ENCODE measurements at regions not wholly inside any gene's neighbourhood (a gene's known extent, or its start where the extent isn't known, plus 50 kb on each side); places are given as distances from the start of the nearest gene placed in this dataset.
"Not testable (repeated sequence)": the region's sequence is repeated elsewhere in the genome, so short reads cannot be mapped to it uniquely, and the experiment has no call there.

DNA sequence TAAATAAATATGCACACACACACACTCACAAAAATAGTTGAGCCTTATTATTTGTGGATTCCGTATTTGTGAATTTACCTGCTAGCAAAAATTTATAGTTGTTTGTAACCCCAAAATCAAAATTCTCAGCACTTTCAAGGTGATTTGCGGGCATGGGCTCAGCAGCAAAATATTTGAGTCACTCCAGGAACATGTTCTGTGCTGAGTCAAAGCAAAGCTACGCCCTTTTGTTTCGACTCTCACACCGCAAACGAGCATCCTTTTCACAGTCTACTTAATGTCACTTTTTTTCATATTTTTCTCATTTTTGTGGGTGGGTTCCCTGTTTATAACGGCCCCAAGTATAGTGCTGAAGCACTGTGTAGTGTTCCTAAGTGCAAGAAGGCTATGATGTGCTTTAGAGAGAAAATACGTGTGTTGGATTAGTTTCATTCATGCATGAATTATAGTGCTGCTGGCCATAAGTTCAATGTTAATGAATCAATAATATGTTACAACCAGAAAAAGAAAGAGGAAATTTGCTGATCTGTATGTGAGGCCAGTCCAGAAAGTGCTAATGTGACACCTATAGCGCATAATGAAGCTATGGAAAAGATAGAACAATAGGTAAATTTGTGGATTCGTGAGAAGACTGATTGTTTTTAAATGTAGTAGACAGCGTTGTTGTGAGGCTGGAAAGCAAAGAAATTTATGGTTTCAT lies 723.2 kb upstream of the AGA start:
- peak; percentile 17 for DNase-seq (ENCODE audit: low read depth)

DNA sequence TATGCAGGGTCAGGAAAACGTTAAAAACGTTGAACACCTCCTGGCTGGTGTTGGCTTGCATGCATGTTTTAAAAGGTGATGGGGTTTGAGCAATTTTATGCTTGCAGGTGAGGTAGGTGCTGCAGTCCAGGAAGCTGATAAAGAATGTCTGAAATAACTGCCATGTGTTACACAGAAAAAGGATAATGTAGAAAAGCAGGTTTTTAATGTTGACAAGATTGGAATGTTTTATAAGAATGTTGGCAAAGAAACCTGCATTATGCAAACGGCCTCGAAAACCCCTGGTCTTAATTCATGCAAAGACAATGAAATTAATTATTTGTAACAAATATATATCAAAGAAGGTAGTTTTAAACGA lies 723.7 kb upstream of the AGA start:
- DNase-seq (ENCODE audit: low read depth) = no peak

DNA sequence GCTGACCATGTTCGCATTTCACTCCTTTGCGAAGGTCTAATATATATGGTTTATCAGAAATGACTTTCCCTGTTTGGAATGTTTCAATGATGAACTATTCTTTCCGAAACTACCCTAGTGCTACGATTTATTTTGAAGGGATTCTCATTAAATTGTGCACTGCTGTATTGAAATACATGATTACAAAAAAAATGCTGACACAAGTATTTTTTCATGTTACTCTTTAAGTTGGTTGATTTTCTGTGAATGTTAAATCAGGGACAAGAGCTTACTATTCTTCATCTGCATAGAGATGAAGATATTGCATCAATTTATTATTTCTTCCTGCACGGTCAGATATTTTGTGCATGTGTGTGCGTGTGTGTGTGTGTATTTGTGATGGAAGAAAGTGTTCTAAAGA lies 731.5 kb upstream of the AGA start:
- no peak for DNase-seq (ENCODE audit: low read depth)

DNA sequence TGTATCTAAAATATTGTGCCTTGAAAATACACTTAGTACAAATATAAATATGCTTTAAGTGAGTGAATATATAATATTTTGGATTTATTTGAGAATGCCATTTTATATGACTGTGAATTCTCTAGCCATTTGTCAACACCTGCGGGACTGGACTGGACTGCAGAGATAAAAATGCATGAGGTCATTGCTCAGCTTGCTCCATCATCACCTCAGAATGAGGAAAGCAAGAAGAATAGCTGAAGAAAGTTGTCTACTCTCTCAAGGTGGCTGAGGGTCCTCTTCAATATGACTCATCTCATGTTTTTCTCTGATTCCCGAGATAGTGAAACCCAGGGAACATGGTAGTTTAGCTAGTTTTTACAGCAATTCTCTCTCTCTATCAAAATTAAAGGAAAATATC lies 732.5 kb upstream of the AGA start:
- DNase-seq (ENCODE audit: low read depth) = peak; percentile 34

DNA sequence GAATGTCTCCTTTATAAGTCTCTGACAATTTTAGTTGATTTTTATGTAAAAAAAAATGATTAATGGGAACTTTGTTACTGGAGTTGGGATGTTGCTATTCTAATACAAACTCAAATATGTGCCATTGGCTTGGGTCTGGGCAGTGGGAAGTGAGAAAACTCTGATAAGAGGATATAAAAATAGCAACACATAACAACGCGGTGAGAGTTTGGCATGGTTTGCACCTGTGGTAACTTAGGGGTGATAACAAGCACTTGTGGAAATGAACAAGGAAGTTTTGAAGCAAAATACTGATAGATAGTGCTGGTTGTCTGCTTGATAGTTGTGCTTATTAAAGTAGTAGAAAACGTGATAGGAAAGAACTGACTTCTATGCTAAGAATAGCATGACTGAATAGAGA lies 743.3 kb upstream of the AGA start:
- DNase-seq (ENCODE audit: low read depth) = no peak

DNA sequence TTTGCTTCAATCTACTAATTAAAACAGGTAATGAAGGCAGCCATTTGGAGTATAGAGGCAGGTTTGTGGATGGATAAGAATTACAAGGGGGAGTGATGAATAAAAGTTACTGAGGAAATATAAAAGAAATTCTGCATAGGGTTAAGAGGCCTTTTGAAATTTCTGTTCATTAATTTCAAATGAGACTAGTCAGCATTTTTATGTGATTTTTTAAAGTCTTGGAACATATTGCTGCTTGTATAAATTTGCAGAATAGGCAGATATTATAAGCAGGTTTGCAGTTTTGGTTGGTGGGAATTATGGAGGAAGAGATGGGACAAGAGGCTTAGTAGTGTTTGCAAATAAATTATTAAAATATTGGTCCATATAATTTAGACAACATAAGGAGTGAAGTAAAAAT lies 750.4 kb upstream of the AGA start:
- DNase-seq (ENCODE audit: low read depth) = no peak

DNA sequence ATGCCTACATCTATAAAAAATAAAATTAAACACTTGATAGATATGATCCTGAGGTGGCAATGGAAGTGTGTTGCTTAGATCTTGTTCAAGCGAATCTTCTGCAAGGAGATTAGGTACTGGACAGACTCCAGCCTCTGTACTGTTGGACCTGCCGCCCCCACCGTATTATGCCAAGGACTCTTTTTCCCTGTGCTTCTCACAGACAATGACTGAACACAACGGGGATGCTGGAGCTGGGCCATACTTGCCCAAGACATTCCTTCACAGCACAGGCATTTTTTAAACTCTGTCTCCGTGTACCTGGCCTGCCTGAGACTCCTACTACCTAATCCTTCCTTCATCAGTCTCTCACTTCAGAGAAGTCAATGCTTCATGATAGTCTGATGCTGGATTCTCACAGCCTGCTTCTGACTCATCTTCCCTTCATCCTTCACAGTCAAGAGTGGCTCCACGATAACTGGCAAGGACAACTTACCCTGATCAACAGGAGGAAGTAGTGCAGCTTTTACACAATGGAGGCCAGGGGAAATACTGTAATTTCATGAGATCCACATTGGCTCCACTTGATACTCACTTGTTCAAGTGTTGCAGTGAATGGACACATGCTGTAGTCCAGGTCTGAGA lies 754.6 kb upstream of the AGA start:
- peak; percentile 40 for DNase-seq (ENCODE audit: low read depth)

DNA sequence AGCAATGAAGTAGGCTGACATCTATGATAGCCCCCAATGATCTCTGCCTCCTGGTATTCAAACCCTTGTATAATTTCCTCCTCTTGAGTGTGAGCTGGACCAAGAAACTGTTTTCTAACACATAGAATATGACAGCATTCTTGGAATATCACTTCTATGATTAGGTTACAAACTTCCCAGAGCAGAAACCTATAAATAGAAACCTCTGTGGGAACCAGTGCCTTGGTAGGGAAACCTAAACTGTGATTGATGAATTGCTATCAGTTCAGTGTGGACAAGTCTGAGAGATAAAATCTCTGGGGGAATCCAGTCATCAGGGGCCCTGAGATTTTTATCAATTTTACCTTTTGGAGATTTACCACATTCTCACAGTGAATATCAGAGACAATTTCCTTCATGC lies 756.5 kb upstream of the AGA start:
- DNase-seq (ENCODE audit: low read depth) = peak; percentile 62

DNA sequence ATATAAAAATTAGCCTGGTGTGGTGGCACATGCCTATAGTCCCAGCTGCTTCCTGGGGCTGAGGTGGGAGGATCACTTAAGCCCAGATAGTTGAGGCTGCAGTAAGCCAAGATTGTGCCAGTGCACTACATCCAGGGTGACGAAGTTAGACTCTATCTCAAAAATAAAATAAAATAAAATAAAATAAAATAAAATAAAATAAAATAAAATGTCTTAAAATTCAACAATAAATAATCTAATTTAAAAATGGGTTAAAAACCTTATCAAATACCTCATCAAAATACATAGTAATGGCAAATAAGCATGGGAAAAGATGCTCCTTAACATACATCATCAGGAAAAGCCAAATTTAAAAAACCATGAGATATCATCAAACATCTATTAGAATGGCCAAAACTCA lies 760.2 kb upstream of the AGA start:
- DNase-seq (ENCODE audit: low read depth) = no peak

DNA sequence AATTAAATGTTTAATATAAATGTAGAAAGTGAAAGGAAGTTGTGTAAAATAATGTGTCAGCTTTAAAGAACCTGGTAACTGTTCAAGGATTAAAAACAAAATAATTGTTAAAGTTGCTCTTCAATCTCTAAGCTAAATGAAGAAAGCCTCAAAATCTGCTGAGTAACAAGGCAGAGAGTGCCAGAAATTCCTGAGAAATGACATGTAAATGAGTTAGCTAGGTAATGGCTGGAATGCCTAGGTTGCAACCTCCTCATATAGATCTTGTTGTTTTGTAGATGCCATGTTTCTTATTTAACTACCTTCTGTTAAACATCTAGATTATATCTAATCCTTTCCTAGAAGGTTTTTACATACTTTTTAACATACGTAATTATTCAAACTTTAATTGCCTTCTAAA lies 763.6 kb upstream of the AGA start:
- DNase-seq (ENCODE audit: low read depth) = peak; percentile 61

DNA sequence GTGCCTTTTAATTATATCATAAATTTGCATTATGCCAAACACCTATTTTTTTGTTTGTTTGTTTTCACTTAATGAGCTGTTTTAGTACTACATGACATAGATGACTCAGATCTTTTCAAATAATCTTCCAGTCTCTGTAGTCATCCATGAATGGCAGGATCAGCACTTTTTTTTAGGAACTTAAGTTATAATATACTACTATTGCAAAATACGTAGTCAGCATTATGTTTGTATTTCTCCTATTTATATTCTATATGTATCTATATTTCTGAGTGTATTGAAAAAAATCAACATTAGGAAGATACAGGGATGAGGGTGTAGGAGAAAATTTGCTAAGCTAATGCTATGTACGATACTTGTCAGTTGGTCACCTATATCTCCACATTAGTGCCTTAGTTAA lies 773.1 kb upstream of the AGA start:
- DNase-seq (ENCODE audit: low read depth) = no peak

DNA sequence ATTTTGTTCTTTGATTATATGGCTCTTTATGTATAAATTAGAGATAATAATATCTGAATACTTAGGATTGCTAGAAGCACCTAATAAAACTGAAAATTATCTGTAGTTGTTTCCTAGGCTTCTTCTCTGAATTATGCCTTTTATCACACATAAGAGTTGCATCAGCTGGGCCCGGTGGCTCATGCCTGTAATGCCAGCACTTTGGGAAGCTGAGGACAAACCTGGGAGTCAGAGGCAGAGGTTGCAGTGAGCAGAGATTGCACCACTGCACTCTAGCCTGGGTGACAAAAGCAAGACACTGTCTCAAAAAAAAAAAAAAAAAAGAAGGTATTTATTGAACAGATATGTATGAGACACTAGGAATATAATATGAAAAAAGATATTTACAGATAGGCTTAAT lies 773.5 kb upstream of the AGA start:
- DNase-seq (ENCODE audit: low read depth) = no peak

DNA sequence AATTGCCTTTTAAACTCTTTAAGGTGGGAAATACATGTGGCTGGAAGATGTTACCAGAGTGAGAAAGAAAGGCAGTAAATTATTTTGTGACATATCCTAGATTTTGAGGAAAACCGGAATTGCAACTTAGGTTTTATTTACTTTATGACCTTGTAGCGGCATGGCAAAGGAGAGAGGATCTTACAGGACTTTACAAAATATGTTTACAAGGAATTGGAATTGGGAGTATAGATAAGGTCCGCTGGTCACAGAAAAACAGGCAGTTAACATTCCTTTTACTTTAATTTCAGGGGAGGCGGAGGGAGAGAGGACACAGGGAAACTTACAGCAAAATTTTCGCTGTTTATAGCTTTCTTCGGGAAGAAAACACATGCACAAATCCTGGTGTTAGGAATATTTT lies 784.2 kb upstream of the AGA start:
- not testable (repeated sequence) for DNase-seq (ENCODE audit: low read depth)

DNA sequence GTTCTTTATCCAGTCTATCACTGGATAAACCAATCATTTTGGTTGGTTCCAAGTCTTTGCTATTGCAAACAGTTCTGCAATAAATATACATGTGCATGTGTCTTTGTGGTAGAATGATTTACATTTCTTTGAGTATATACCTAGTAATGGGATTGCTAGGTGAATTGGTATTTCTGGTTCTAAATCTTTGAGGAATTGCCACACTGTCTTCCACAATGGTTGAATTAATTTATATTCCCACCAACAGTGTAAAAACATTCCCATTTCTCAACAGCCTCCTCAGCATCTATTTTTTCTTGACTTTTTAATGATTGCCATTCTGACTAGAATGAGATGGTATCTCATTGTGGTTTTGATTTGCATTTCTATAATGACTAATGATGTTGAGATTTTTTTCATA lies 791.7 kb upstream of the AGA start:
- peak; percentile 34 for DNase-seq (ENCODE audit: low read depth)

DNA sequence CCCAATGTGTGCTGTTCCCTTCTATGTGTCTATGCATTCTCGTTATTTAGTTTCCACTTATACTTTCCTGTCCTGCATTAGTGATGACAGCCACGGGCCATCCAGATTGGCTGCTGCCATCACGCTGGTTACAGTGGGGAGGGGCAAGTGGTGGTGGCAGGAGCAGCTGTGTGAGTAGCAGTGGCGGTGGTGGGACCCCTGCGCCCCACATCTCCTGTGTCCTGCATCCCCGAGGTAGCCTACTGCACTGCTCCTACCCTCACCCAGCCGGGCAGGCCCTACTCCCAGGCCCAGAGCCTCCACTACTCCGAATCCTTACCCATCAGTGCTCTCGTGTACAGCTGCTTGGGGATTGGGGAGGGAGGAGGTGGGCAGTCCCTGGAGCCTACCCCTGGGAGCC lies 798.7 kb upstream of the AGA start:
- DNase-seq (ENCODE audit: low read depth) = no peak

DNA sequence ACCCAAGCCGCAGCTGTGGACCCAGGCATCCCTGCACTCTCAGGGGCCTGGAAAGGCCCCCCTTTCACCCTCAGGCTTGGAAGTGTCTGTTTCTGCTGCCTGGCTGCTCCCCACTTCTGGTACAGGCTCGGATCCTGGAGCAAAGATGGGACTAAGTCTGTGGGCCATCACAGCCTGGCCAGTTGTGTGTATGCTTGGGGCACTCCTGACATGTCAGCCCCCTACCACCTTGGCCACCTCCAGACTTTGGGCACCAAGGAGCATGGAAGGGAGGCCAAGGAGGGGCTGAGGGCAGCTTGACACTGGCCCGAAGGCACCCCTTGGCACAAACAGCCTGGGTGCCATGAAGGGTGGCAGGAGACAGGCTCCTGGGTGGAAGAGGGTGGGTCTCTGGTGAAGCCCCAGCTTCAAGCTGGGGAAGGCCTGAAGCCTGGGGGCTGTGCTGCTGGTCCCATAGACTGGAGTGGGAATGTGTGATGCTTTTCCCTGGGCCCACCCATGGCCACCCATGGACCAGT lies 799.4 kb upstream of the AGA start:
- DNase-seq (ENCODE audit: low read depth) = no peak

DNA sequence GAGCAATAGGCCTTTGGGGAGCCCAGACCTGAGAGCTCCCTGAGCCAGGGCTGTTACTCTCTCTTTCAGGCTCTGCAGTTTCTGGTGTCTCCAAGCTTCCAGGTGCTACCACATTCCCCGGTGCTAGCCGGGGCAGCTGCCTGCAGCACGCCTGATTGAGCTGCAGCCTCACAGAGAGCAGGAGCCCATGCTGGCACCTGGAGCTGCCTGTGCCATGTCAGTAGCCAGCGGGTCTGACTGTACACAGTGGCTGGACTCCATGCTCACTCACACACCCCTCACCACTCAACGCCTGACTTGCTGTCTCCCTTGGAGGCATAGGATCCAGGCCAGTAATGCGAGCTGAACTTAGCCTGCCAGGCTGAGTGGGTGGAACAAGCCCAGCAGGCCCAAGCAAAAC lies 800.4 kb upstream of the AGA start:
- DNase-seq (ENCODE audit: low read depth) = no peak

DNA sequence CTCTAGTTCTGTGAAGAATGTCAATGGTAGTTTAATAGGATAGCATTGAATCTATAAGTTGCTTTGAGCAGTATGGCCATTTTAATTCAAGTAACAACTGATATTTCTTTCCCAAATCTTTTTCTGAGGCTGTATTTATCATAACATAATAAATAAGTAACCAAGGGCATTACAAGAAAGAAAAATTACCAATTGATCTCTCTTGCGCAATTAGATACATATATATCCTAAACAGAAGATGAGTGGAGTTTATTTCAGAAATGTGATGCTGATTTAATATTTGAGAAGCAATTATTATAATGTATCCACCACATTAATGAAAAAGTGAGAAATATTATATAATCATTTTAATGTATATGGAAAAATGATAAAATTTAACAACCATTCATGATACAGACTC lies 802.5 kb upstream of the AGA start:
- no peak for DNase-seq (ENCODE audit: low read depth)

DNA sequence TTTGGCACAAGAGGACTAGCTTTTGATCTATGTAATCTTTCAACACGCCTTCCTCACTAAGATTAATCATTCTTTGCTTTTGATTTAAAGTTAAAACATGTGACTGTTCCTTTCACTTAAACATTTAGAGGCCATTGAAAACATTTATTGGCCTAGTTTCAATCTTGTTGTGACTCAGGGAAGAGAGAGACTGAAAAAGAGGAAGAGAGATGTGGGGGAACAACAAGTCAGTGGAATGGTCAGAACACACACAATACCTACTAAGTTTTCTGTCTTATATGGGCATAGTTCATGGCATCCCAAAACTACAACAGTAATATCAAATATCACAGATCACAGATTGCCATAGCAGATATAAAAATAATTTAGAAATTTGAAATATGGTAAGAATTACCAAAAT lies 812.9 kb upstream of the AGA start:
- no peak for DNase-seq (ENCODE audit: low read depth)

DNA sequence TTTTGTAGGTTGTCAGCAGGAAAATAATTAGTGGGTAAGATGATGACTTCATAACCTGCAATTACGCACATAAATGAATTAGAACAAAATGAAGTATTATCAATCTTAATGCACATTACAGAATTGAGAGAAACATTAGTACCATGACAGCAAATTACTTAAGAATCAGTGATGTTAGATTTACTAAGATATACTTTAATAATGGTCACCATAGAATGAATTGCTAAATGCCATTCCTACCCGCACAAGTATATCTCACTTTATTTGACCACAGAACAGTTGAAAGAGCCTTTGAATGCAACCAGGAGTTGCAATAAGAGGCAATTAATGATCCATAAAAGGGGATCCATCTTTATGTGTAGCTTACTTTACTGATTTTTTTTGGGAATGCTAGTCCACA lies 816.4 kb upstream of the AGA start:
- DNase-seq (ENCODE audit: low read depth) = no peak

DNA sequence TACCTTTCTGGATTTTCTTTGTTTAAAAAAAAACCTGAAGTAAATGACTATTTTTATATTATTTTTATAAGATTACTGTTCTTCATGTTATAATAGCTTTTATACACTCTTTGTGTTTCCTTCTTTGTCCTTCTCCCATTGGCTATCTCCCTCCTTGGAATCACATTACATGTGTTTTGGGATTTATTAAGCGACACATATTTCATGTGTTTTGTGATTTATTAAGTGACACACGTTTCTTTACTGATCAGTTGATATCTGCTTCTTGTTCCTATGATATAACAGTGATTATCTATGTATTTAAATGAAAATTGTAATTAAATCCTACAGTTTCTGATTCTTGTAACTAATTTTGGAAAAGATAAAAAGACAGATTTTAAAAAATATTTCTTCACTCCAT lies 817.3 kb upstream of the AGA start:
- no peak for DNase-seq (ENCODE audit: low read depth)

DNA sequence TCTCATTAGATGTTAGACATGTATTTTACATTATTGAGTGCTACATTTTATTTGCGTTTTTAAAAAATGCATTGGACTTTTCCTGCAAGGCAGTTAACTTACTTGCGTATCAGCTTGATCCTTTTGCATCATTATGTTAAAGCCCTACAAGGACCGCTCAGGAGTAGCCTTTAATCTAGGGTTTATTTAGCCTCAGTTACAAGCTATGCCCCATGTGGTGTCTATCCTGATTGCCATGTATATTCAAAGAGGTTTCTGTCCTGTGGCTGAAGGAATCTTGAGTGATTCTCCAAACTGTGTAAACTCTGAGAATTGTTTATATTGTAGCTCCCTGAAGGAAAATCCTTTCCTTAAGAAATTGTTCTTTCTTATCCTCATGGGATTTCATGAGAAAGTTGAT lies 821.8 kb upstream of the AGA start:
- DNase-seq (ENCODE audit: low read depth) = no peak

DNA sequence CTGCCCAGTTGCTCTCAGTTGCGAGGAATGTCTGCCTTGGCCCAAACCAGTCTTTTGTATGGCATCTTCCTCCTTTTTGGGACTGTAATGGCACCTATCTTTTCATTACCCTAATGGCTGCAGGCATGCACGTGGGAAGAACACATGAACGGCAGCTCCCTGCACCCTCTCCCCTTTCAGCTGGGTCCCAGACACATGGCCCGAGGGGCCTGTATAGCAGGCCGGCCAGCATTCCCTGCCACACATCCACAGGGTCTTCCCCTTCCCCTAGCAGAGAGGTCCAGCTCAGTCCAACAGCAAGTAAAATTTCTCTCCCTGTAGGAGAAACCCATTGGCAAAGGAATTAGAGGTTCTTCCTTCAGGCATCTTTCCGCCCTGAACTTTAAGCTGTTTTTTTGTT lies 829.1 kb upstream of the AGA start:
- DNase-seq (ENCODE audit: low read depth) = no peak

DNA sequence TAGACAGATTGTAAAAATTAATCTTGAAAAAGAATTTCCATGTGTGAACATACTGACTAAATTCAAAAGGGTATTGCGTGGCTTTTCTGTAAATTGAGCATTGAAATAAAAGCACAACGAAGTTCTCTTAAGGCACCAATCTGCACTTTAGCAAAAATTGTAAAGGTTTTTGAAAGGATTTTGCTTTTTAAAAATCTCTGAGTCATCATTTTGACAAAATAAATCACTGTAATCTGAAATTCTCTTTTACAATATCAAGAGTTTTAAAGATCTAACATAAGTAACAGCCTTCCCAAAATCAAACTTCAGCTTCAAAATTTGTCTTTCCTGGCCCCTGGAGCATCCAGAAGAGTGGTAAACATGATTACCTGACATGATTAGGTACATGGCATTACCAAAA lies 830.9 kb upstream of the AGA start:
- DNase-seq (ENCODE audit: low read depth) = no peak

All from ELR (cell line).